HG02870 (cell line): ENCODE measurements at regions not wholly inside any gene's neighbourhood (a gene's known extent, or its start where the extent isn't known, plus 50 kb on each side); places are given as distances from the start of the nearest gene placed in this dataset.

Experiments used
- ATAC-seq: cut with Tn5 transposase; IDR thresholded peaks from one replicate; pipeline ENCODE4 v1.9.1; 2021; ENCODE audit warnings: mild to moderate bottlenecking, moderate library complexity; ENCODE audit not compliant: unreplicated experiment

DNA sequence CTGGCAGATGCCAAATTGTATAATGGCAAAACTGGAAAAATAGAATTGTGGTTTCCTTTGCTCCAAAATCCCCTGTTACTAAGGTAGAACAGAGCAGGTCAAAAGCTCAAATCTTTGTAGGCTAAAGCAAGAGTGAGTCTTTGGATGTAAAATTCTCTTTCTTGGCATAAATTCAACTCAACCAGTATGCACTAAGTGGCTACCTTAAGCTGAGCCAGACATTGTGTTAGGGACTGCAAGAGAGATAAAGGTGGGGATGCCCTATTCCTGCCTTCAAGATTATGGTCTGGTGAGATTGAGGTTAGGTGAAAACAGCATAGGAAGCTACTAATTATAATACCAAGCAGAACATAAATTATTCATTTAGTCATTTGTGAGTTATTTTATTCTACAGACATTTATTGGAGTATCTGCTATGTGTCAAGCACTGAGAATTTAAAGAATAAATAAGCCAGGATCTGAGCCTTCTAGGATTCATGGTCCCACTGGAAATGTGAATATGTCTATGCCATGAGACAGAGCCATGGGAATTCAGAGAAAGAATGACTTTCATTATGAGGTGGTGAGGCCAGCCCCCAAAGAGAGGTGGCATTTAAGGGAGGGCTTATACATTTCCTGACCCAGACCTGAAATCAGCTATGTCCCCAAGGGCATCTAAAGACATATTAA, 198.0 kb upstream of the NCKAP5 start:
- ATAC-seq, result no peak

DNA sequence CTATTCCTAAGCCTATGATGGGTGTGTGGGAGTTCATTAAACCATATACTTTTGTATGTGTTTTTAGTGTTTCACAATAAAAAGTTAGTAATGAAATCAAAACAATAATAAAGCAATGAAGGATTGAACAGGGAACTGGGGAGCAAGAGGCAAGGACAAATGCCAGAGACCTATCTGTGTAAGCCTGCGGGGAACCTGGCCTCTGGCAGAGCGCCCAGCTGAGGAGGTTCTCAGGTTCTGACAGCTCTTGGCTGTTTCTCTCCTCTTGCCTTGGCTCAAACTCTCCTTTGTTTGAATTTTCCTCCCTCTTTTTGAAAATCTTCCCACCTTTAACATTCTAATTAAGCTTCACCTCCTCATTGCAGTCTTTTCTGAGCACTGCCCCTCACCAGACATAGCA, 200.0 kb upstream of the NCKAP5 start:
- no peak for ATAC-seq

DNA sequence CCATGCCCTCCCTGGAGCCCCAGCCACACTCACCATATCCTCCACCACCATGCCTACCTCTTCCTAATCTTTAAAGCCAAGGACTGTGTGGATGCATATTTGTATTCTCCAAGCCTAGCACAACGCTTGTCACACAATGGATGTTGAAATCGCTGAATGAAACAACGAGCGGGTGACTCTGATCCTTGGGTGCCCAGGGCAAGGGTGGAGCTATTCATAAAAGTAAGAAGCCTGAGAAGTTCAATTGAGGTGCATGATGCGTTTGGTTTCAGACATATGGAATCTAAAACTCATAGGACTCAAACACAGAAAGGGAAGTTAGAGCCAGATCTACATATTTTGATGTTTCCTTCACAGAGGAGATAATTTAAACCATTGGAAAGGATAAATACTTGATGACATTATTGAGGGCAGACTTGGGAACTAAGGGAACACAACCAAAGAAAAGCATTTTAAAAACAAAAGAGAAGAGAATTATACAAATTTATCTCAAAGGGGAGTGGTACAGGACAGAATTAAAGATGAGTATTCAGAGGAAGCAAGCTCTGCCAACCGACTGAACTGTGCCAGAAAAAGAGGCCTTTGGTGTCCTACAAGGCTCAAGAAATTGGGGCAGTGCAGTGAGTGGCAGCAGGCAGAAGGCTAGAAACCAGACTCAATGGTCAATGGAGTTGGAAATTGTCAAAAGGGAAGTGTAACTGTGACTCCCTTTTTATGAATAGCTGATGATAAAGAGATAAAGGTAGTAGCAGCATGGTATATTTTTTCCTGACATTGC, 200.6 kb upstream of the NCKAP5 start:
- ATAC-seq, result no peak

DNA sequence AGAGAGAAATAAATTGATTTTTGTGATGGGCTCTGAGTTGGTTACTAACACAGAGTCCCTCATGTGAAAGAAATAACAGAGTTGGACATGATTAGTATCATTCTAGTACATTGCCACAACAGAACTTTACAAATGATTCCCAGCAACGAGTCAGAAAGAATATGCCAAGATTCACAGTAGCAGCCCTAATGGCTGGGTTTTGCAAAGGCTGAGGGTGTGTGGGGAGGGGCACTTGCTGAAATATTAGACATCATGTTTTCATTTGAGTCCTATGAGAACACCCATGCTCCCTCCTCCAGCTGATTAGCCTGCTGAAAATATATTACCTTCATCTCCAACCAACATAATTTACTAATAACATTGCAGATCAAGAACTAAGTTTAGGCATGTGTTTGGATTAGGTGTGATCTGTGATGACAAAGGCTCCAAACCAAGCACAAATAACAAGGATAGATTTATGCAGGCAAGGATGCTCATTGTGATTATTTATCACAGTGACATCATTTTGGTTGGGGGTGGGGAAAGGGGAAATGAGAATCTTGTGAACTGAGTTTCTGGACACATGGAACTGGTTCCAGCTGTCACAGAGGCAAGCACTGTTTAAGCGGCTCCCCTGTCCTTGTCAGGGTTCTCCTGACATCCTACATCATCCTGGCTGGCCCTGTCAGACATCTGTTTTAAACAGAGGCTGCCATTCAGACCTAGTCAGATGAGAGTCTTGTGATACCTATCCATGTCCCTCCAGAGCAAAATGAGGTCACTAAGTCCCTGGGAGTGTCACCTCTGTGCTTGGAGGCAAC, 205.8 kb upstream of the NCKAP5 start:
- no peak for ATAC-seq

DNA sequence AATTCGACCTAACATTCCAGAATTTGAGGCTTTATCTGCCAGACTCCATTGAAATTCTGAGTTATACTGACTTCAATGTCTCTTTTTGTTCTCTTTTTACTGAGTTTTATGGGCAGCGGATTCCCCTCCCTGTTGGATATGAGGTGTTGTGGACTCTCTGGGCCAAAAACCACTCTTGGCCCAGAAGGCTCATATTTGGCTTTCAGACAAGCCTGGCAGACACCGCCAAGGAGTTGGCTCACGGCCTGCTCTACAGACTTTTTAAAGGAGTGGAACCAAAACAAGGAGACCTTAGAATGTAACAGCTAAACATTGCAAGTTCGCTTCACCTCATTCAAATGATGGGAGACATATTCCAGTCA, 206.4 kb upstream of the NCKAP5 start:
- no peak for ATAC-seq

DNA sequence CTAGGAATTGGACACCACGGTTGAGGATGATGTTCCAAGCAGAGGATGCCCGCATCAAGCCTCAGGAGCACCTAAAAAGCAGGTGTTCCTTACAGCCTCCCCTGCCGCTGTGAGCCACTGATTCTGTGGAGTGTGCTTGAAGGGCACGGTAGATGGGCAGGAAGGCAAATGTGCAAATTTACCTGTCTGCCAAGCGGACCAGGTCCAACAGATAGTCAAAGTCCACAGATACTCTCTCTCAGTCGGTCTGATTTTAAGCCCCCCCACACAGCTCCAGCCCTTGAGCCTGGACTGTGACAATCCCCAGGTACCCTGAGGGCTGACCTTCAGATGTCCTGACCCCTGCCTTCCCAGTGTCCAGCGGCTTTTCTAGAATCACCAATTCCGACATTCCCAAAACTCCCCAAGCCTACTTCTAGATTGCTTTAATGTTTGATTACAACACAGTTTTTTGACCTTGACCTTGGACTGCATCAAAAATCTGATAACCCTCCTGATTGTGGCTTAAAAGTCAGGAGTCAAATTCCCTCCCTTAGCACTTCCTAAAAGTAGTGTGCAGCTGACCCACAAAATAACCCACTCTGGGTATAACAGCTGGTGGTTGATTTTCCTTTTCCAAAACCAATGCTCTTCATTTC, 208.8 kb upstream of the NCKAP5 start:
- no peak for ATAC-seq

DNA sequence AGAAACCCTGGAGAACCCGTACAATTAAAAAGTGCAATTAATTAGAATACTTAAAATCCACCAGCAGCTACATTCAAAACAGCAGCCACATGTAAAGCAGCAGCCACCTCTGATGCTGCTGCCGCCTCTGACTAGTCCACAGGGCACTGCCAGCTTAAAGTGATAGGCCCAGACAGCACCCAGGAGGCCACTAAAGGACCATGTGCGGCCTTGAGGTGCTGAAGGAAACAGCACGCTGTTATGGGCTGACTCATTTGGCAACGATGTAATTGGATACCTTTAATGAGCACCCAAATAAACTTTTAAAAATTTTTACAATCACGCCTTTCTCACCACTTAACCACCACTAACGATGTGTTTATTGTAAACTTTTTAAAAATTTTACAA, 209.3 kb upstream of the NCKAP5 start:
- ATAC-seq, result no peak

DNA sequence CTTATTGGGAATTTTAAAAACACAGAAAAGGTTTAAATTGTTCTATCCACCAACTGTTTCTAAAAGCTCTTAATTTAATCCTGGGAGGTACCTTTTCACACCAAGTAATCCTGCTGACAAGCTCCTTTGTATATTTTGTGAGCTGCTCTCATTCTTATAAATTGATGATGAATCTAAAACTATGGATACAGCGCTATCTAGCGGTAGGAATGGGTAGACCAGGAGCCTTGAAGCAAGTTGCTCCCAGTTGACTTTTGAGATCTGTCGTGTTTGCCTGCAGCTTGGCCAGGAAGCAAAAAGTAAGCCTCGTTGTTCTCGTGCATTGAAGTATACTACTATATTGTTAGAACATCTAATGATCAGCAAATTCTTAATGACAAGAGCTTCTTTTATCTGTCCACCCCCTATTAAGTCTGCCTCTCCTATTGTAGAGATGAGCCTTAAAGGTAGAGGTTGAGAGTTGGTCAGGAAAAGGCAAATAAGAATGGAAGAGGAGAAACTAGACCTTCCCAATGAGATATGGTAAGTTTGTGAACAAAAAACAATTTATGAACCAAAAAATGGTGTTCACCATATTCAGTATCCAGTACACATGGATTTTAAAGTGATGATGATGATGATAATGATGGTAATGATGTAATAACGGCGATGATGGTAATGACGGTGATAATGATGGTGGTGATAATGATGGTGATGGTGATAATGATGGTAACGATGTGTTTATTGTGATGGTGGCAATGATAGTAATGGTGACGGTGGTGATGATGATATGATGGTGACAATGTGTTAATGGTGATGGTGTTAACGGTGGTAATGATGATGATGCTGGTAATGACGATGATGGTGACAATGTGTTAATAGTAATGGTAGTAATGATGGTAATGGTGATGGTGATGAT, 212.1 kb upstream of the NCKAP5 start:
- ATAC-seq, result peak; percentile 73

DNA sequence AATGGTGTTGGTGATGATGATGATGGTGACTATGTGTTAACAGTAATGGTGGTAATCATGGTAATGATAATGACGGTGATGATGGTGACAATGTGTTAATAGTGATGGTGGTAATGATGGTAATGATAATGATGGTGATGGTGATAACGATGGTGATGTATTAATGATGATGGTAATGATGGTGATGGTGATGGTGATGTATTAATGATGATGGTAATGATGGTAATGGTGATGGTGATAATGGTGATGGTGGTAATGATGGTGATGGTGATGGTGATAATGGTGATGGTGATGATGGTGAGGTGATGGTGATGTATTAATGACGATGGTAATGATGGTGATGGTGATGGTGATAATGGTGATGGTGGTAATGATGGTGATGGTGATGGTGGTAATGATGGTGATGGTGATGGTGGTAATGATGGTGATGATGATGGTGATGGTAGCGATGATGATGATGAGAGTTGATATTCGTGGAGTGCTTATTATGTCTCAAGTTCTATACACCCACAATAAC, 212.8 kb upstream of the NCKAP5 start:
- ATAC-seq, result no peak

DNA sequence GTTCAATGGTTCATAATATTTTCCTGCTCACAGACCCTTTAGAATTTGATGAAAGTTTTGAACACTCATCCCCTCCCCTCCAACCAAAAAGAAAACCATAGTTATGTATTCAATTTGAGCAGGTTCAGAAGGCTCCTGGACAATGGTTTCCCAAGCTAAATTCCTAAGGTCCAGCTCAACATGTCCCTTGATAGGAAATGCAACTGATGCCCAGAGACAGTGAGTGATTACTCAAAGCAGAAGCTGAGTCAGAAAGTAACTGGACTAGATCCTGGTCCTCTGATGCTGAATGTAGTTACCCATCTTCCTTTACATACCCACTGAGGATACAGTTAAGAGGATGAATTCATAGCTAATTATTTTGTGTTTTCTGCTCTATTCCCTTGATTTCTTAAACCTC, 218.9 kb upstream of the NCKAP5 start:
- no peak for ATAC-seq

DNA sequence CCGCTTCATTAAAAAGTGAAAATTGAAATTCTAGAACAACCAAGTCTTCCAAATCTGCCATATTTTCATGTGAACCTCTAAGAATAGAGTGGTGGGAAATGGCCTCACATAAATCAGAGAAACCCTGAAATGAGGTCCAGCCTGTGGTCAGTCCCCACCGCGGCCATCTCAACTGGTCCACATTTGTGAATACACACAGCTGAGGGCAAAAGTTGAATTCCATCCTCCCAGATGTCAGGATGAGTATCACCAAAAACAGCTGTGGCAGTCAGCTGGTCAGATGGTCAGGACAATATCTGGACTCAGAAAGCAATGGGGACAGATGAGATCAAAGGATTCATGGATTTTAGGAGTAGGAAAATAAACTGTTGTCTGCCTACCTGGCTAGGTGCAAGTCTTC, 219.4 kb upstream of the NCKAP5 start:
- no peak for ATAC-seq

DNA sequence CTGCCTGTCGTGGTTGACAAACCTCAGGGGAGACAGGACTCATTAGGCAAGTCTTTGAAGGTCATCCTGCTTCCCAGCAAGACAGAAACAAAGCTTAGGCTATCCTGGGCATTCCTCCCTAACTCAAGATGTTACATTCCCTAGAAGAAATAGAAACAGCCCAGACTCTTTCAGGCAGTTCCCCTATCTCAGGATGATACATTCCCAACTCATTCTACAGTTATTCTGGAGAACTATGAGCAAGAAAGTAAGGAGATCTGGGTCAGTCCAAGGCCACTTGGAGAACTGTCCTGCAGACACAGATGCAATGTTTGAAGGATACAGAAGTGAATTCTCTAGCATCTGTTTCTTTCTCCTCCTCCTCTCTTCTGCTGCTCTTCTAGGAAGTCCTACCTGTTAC, 220.1 kb upstream of the NCKAP5 start:
- no peak for ATAC-seq

DNA sequence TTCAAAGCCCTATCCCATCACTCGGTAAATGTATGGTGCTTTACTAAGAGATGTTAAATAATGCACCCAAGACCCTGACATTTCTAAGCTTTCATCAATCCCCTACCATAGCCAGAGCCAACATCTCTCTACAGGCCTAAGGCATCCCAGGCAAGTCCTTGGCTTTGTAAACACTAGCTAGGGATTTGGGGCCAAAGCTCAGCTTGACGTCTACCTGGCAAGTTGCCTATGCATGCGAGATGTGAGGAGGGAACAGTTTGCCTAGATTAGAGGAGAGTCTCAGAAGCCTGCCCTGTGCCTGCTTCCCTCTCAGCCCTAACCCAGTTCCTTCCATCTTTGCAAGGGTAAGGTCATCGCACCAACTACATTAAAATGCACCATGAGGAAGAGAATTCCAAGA, 221.5 kb upstream of the NCKAP5 start:
- no peak for ATAC-seq

DNA sequence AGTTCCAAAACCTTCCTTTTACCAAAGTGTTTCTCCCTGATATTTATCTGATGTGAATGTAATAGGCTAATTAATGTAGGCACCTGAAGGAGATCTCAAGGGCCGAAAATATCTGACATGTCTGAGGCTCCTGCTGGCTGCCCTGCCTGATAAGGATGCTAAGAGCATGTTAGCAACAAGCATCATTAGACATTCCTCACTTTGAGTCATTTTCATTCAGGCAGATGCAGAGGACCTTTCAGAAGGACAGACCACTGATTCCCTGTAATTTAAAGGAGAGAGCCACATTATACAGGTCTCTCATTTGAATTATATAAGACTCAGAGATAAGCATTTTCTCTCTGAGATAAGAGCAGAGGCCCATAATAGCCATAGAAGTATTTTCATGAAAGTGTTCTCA, 222.4 kb upstream of the NCKAP5 start:
- ATAC-seq, result no peak

DNA sequence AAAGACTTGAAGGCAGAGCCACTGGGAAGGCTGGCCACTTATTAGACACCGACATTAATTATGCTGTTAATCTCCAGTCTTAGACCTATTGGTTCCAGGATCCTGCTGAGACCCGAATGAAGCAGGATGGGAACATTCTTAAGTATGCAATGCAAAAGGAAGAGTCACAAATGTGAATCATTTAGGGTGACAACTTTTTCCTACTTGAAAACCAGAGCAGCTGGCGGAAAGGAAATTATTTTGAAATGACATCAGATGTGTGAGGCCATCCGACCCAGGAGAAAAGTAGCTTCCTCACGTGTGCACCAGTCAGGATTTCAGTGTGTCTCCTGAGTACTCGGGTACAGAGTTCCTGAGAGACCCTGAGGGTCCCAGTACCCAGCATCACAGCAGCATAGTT, 222.9 kb upstream of the NCKAP5 start:
- no peak for ATAC-seq

DNA sequence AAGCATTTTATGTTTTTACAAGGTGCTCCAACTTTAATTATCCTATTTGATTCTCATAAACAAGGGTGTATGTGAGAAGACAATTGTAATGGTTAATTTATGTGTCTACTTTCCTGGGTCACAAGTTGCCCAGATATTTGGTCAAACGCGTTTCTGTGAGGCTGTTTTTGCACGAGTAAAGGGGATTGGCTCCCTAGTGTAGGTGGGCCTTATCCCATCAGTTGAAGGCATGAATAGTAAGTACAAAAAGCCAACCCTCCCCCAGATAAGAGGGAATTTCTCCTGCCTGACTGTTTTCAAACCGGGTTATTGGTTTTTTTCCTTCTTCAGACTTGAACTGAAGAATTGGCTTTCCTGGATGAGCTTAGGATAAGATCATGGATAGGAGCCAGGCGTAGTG, 224.0 kb upstream of the NCKAP5 start:
- no peak for ATAC-seq

DNA sequence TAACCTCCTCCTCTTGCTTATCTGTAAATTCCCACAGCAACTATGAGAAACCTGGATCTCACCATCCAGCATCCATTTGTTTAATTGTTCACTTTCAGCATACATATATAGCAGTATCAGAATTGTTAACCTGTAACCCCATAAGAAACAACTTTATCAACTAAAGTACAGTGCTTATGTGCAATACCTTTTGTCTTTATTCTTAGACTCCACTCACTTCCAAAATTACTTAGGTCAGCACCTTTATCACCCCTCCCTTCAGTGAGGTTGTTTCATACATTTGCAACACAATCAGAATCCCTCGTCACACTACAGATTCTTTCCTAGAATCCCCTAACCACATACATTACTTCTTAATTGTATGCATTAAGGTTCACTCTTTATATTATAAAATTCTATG, 225.9 kb upstream of the NCKAP5 start:
- no peak for ATAC-seq

DNA sequence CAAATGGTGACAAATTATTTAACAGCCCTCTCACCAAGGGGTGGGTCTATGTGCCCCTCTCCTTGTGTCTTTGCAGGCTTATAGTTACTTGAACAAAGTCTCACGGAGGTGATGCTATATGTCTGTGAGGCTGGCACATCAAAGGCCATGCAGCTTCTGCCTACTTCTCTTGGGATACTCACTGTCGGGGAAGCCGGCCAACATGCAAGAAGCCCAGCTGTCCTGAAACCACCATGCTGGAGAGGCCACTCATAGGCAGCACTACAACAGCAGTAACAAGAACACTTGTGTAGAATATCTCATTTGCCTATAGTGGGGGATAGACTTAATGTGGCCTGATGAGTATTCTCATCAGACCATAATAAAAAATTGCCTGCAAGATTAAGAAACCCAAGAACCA, 233.7 kb upstream of the NCKAP5 start:
- no peak for ATAC-seq

DNA sequence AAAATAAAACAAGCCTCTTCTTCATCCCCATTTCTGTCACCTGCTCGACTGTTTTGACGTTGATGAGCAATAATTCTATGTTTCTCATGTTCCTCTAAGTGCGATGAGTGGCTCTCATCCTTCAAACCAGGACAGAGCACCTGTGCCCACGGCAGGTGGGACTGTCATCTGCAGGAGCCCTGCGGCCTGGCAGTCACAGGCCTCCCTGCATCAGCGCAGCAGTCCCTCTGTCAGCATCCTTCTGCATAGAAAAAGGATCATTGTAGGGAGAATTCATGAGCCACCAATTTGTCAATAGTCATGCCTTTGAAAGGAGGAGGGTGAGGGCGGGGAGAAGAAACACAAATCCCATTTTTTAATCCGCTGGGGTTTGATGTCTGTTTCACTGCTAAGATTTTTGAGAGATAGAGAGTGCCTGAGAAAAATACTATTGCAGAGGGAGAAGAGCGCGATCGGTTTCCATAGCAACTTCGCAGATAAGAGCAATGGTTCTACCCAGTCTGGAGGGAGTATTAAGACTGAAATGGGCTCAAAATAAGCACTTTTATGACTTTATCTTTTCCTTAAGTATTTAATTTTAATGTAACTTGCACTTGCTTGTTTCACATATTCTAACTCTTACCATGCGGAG, 234.3 kb upstream of the NCKAP5 start:
- no peak for ATAC-seq

DNA sequence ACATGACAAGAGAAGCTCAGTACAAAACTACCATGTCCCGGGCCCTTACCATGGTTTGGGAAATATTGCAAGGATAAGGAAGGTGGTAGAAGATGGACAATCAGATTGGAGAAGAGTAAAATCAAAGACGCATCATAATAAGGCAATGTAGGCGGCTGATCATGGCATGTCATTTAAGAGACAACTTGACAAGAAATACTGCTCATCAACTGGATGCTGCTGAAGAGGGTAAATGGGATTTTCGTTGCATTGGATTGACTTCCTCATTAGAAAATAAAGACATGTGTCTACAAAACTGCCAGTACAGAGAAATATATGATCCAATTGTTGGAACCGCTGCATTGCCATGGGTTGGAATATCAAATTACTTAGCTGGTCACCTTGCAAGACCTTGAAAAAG, 238.3 kb upstream of the NCKAP5 start:
- ATAC-seq, result no peak
